ENCODE measurements at regions not wholly inside any gene's neighbourhood (a gene's known extent, or its start where the extent isn't known, plus 50 kb on each side); places are given as distances from the start of the nearest gene placed in this dataset.

- Mint-ChIP-seq H3K9me3 (peaks cover 4% of the 10 kb centered on the region), H3K27me3 (no peaks in the 10 kb centered on the region), H3K36me3 (ENCODE audit: low read depth) (no peaks in the 10 kb centered on the region), H3K27ac (no peak overlapping the region), H3K4me1 (ENCODE audit: low read depth) (no peaks in the 10 kb centered on the region), H3K4me3 (no peak overlapping the region)
- ATAC-seq (no peak), DNase-seq (no peak)
- intact Hi-C loops (cut with micrococcal nuclease): no loop called here
- no peak for TF ChIP-seq CTCF (IDR thresholded peaks at IDR 0.05)
- CTCF ChIA-PET: no interaction called here
- POLR2A ChIA-PET: no interaction called here
These were observed 831.6 kb downstream of the KCNA4 start for GRCh38 chr11:29184939-29185890.

- DNase-seq: no peak
- no peak overlapping the region for H3K27ac Mint-ChIP-seq
- H3K27me3 Mint-ChIP-seq: no peaks in the 10 kb centered on the region
- CTCF ChIA-PET: no interaction called here
- no peaks in the 10 kb centered on the region for H3K4me1 Mint-ChIP-seq (ENCODE audit: low read depth)
- ATAC-seq: no peak
- POLR2A ChIA-PET: no interaction called here
- H3K4me3 Mint-ChIP-seq: no peak overlapping the region
- intact Hi-C loops (cut with micrococcal nuclease): no loop called here
- no peaks in the 10 kb centered on the region for H3K36me3 Mint-ChIP-seq (ENCODE audit: low read depth)
- peaks cover 4% of the 10 kb centered on the region for H3K9me3 Mint-ChIP-seq
- no peak for TF ChIP-seq CTCF (IDR thresholded peaks at IDR 0.05)
These were observed 833.5 kb downstream of the KCNA4 start for GRCh38 chr11:29183301-29183700.

- intact Hi-C loops (cut with micrococcal nuclease): no loop called here
- Mint-ChIP-seq H3K9me3 (peaks cover 3% of the 10 kb centered on the region), H3K36me3 (ENCODE audit: low read depth) (no peaks in the 10 kb centered on the region), H3K4me3 (no peak overlapping the region), H3K27me3 (no peaks in the 10 kb centered on the region), H3K27ac (no peak overlapping the region), H3K4me1 (ENCODE audit: low read depth) (no peaks in the 10 kb centered on the region)
- ChIA-PET CTCF (no interaction called here), POLR2A (no interaction called here)
- ATAC-seq (no peak), DNase-seq (no peak)
- no peak for TF ChIP-seq CTCF (IDR thresholded peaks at IDR 0.05)
These were observed 843.2 kb downstream of the KCNA4 start for GRCh38 chr11:29173660-29174062.

GRCh38 chr11:29171360-29171950, 845.4 kb downstream of the KCNA4 start:
- Mint-ChIP-seq H3K27me3 (no peaks in the 10 kb centered on the region), H3K27ac (no peak overlapping the region), H3K36me3 (ENCODE audit: low read depth) (no peaks in the 10 kb centered on the region), H3K4me1 (ENCODE audit: low read depth) (no peaks in the 10 kb centered on the region), H3K4me3 (no peak overlapping the region), H3K9me3 (peaks cover 3% of the 10 kb centered on the region)
- no peak for ATAC-seq
- intact Hi-C loops (cut with micrococcal nuclease): no loop called here
- no peak for DNase-seq
- ChIA-PET CTCF (no interaction called here), POLR2A (no interaction called here)
- TF ChIP-seq CTCF (IDR thresholded peaks at IDR 0.05): no peak

- ATAC-seq: no peak
- peaks cover 4% of the 10 kb centered on the region for H3K9me3 Mint-ChIP-seq
- POLR2A ChIA-PET: no interaction called here
- DNase-seq: no peak
- no peak overlapping the region for H3K27ac Mint-ChIP-seq
- intact Hi-C loops (cut with micrococcal nuclease): no loop called here
- no peaks in the 10 kb centered on the region for H3K36me3 Mint-ChIP-seq (ENCODE audit: low read depth)
- H3K27me3 Mint-ChIP-seq: no peaks in the 10 kb centered on the region
- no peaks in the 10 kb centered on the region for H3K4me1 Mint-ChIP-seq (ENCODE audit: low read depth)
- TF ChIP-seq CTCF (IDR thresholded peaks at IDR 0.05): no peak
- no peak overlapping the region for H3K4me3 Mint-ChIP-seq
- CTCF ChIA-PET: no interaction called here
These were observed 850.5 kb downstream of the KCNA4 start for GRCh38 chr11:29166306-29166705.

Data from activated CD8-positive, alpha-beta T cell treated with anti-CD3 and anti-CD28 coated beads for 36 hours (primary cell).